Suprapubic skin (tissue), 4 donors: ENCODE measurements at regions not wholly inside any gene's neighbourhood (a gene's known extent, or its start where the extent isn't known, plus 50 kb on each side); places are given as distances from the start of the nearest gene placed in this dataset.

Source experiments
- DNase-seq, 2 donors: peaks; one replicate each; pipeline ENCODE4 v3.0.0-alpha.2; 2019; ENCODE audit warnings: low spot score in 2 of 2
- H3K27ac ChIP-seq: fragments of 200-600 bp; sonication (generic); one replicate; pipeline ENCODE4 v1.5.1; 2019
- H3K27me3 ChIP-seq: fragments of 200-600 bp; sonication (generic); one replicate; pipeline ENCODE4 v1.5.1; 2019
- H3K36me3 ChIP-seq: fragments of 200-600 bp; sonication (generic); one replicate; pipeline ENCODE4 v1.5.1; 2019
- H3K4me1 ChIP-seq: fragments of 200-600 bp; sonication (generic); one replicate; pipeline ENCODE4 v1.5.1; 2019
- H3K4me3 ChIP-seq: fragments of 200-600 bp; sonication (generic); one replicate; pipeline ENCODE4 v1.5.1; 2019; ENCODE audit warnings: mild to moderate bottlenecking
- H3K9me3 ChIP-seq: fragments of 200-600 bp; sonication (generic); one replicate; pipeline ENCODE4 v1.5.1; 2019
- CTCF ChIP-seq, 2 donors: fragments of 200-600 bp in 1 of 2; fragments of 450-650 bp in 1 of 2; sonication (generic) in 1 of 2; IDR thresholded peaks; one replicate each; pipeline ENCODE4 v1.5.1; 2016 to 2019; ENCODE audit warnings: antibody characterized with exemption in 2 of 2, mild to moderate bottlenecking in 1 of 2, moderate library complexity in 1 of 2
- EP300 ChIP-seq: sonication (generic); formaldehyde crosslinking; IDR thresholded peaks from one replicate; pipeline ENCODE4 v1.6.1; 2017; ENCODE audit warnings: antibody characterized with exemption
- POLR2A ChIP-seq, 2 donors: fragments of 450-650 bp; IDR thresholded peaks; one replicate each; pipeline ENCODE4 v1.6.1; 2017; ENCODE audit warnings: antibody characterized with exemption in 2 of 2, mild to moderate bottlenecking in 2 of 2, moderate library complexity in 2 of 2
- POLR2AphosphoS5 ChIP-seq, 3 donors: sonication (generic); formaldehyde crosslinking; IDR thresholded peaks; one replicate each; pipeline ENCODE4 v1.6.1; 2017; ENCODE audit warnings: antibody characterized with exemption in 3 of 3
- WGBS: methylation state at CpG from one replicate; pipeline ENCODE4 v1.1.5; 2018; 5-methylcytosine and 5-hydroxymethylcytosine counted together

DNA sequence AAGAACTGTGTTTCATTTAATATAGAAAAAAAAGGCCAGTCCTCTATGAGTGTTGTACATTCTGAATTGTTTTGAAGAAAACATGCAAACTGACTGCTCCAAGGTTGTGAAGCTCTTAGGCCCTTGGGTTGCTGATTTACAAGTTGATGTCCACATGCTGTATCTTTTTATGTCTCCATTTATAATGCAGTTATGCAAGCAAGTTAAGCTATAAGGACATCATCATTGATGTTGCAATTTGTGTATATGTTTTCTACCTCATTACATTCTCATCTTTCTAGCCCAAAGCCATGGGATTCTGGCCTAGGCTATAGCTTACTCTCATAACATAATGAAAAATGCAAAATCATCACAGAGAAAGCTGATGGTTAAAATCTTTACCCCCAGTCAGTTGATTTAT, 245.7 kb upstream of the AGTR1 start:
- TF ChIP-seq POLR2A (IDR thresholded peaks at IDR 0.05), result no peak
- no peak for TF ChIP-seq POLR2AphosphoS5 (IDR thresholded peaks at IDR 0.05)
- no peak for TF ChIP-seq CTCF (IDR thresholded peaks at IDR 0.05)
- no peak for TF ChIP-seq EP300
- Histone ChIP-seq H3K4me3 (no peak overlapping the region), H3K27me3 (no peaks in the 10 kb centered on the region), H3K36me3 (no peaks in the 10 kb centered on the region), H3K27ac (no peak overlapping the region), H3K4me1 (no peaks in the 10 kb centered on the region), H3K9me3 (no peaks in the 10 kb centered on the region)
- no peak for DNase-seq

GRCh38 chr3:148453781-148454191, 243.9 kb upstream of the AGTR1 start:
- Histone ChIP-seq H3K36me3 (no peaks in the 10 kb centered on the region), H3K4me3 (no peak overlapping the region), H3K27ac (no peak overlapping the region), H3K9me3 (no peaks in the 10 kb centered on the region), H3K4me1 (no peaks in the 10 kb centered on the region), H3K27me3 (no peaks in the 10 kb centered on the region)
- 44% methylated on average over 3 of the region's 3 CpGs for WGBS
- no peak for DNase-seq
- TF ChIP-seq EP300, result no peak

DNA sequence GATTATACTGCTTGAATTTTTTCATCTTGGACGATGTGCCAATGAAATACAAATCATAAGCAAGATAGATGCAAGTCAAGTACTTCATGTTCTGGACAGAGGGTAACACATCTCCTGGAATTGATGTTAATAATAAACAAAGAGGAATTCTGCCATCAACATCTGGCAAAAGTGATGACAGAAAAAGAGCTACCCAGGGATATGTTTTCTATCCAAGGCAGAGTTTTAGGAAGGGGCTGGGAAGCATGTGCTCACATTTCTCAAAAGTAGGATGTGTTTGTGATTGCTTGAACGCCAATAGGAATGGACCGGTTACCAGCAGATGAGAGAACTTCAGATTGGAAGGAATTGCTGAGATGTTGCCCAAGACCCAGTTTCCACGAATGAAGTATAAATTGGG, 242.6 kb upstream of the AGTR1 start:
- no peak overlapping the region for H3K27ac ChIP-seq
- WGBS, result 66% methylated on average over 4 of the region's 4 CpGs
- no peaks in the 10 kb centered on the region for H3K9me3 ChIP-seq
- H3K27me3 ChIP-seq, result no peaks in the 10 kb centered on the region
- no peak overlapping the region for H3K4me3 ChIP-seq
- TF ChIP-seq EP300, result no peak
- TF ChIP-seq POLR2AphosphoS5 (IDR thresholded peaks at IDR 0.05), result peak in 2 of 3 donors; percentile 31 to 66
- no peaks in the 10 kb centered on the region for H3K4me1 ChIP-seq
- DNase-seq, result no peak
- H3K36me3 ChIP-seq, result no peaks in the 10 kb centered on the region

- Histone ChIP-seq H3K27me3 (no peaks in the 10 kb centered on the region), H3K4me3 (no peak overlapping the region), H3K9me3 (no peaks in the 10 kb centered on the region), H3K36me3 (no peaks in the 10 kb centered on the region), H3K4me1 (no peaks in the 10 kb centered on the region), H3K27ac (no peak overlapping the region)
- WGBS, result 67% methylated on average over 1 of the region's 1 CpG
- no peak for DNase-seq
- TF ChIP-seq POLR2A (IDR thresholded peaks at IDR 0.05), result no peak
Observed at GRCh38 chr3:148457886-148458285, 239.8 kb upstream of the AGTR1 start.

- DNase-seq, result no peak
- Histone ChIP-seq H3K36me3 (no peaks in the 10 kb centered on the region), H3K4me3 (no peak overlapping the region), H3K9me3 (no peaks in the 10 kb centered on the region), H3K4me1 (no peaks in the 10 kb centered on the region), H3K27ac (no peak overlapping the region), H3K27me3 (no peaks in the 10 kb centered on the region)
- WGBS, result 88% methylated on average over 1 of the region's 1 CpG
- TF ChIP-seq POLR2A (IDR thresholded peaks at IDR 0.05) (no peak), POLR2AphosphoS5 (IDR thresholded peaks at IDR 0.05) (no peak), CTCF (IDR thresholded peaks at IDR 0.05) (no peak), EP300 (no peak)
Observed at GRCh38 chr3:148459931-148460513, 237.7 kb upstream of the AGTR1 start.

DNA sequence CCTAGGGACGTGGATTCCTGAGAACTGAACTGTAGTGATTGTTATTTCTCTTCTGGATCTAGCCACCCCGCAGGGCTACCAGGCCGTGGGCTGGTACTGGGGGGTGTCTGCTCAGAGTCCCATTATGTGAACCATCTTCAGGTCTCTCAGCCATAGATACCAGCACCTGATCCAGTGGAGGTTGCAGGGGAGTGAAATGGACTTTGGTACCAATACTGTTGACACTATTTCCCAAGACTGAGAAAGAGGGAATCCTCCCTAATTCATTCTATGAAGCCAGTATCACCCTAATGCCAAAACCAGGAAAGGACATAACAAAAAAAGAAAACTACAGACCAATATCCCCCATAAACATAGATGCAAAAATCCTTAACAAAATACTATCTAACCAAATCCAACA, 237.0 kb upstream of the AGTR1 start:
- Histone ChIP-seq H3K27me3 (no peaks in the 10 kb centered on the region), H3K9me3 (no peaks in the 10 kb centered on the region), H3K4me1 (no peaks in the 10 kb centered on the region), H3K36me3 (no peaks in the 10 kb centered on the region), H3K4me3 (no peak overlapping the region), H3K27ac (no peak overlapping the region)
- 81% methylated on average over 3 of the region's 3 CpGs for WGBS
- DNase-seq, result no peak
- no peak for TF ChIP-seq CTCF (IDR thresholded peaks at IDR 0.05)
- TF ChIP-seq POLR2A (IDR thresholded peaks at IDR 0.05), result no peak
- TF ChIP-seq EP300, result no peak
- TF ChIP-seq POLR2AphosphoS5 (IDR thresholded peaks at IDR 0.05), result no peak

DNA sequence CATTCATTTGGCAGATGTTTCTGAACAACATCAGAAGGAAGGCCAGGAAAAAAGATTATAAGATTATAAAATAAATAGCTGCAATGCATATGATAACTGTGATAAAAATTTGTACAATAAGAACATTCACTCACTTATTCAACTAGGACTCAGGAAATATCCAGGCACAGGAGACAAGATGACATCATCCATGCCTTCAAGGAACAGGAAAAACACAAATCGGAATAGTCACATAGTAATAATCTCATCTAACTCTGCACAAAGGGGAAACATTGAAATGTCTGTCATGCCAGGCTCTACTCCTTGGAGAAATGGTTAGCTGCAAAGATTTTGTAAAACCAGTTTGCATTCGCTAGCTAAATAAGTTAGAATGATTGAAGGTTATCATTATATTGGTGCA, 233.5 kb upstream of the AGTR1 start:
- no peak for DNase-seq
- H3K36me3 ChIP-seq, result no peaks in the 10 kb centered on the region
- no peak for TF ChIP-seq EP300
- no peak for TF ChIP-seq CTCF (IDR thresholded peaks at IDR 0.05)
- TF ChIP-seq POLR2AphosphoS5 (IDR thresholded peaks at IDR 0.05), result no peak
- no peak for TF ChIP-seq POLR2A (IDR thresholded peaks at IDR 0.05)
- H3K4me3 ChIP-seq, result no peak overlapping the region
- no peaks in the 10 kb centered on the region for H3K27me3 ChIP-seq
- H3K4me1 ChIP-seq, result no peaks in the 10 kb centered on the region
- H3K27ac ChIP-seq, result no peak overlapping the region
- WGBS, result 52% methylated on average over 2 of the region's 2 CpGs
- no peaks in the 10 kb centered on the region for H3K9me3 ChIP-seq
